ENCODE measurements at regions not wholly inside any gene's neighbourhood (a gene's known extent, or its start where the extent isn't known, plus 50 kb on each side); places are given as distances from the start of the nearest gene placed in this dataset.

- ChIA-PET POLR2A (no interaction called here), CTCF (no interaction called here)
- H3K27me3 ChIP-seq (ENCODE audit: control insufficient read depth in 1 of 2, insufficient read depth in 2 of 2, low read length in 2 of 2): peaks cover 0 to 2% of the 10 kb centered on the region in 2 experiments
- Mint-ChIP-seq H3K4me3 (no peak overlapping the region), H3K9me3 (no peaks in the 10 kb centered on the region), H3K36me3 (ENCODE audit: low read depth) (no peaks in the 10 kb centered on the region), H3K27ac (no peak overlapping the region), H3K27me3 (peaks cover 6% of the 10 kb centered on the region), H3K4me1 (ENCODE audit: low read depth) (no peaks in the 10 kb centered on the region)
- H3K4me3 ChIP-seq (ENCODE audit: low read length): no peak overlapping the region
- no peaks in the 10 kb centered on the region for H3K36me3 ChIP-seq (ENCODE audit: insufficient read depth, low read length)
- ATAC-seq (ENCODE audit: poor library complexity) (no peak), DNase-seq (no peak)
- intact Hi-C loops (cut with DNase I, micrococcal nuclease): no loop called here
- H3K9me3 ChIP-seq (ENCODE audit: control insufficient read depth in 1 of 2, insufficient read depth in 1 of 2, low read length in 2 of 2): peaks cover 0 to 3% of the 10 kb centered on the region in 2 experiments
- TF ChIP-seq CTCF (IDR thresholded peaks at IDR 0.05): no peak
- H3K27ac ChIP-seq (ENCODE audit: low read depth in 1 of 2, low read length in 2 of 2): no peak overlapping the region
- no peaks in the 10 kb centered on the region for H3K4me1 ChIP-seq (ENCODE audit: insufficient read depth, low read length)
Observed at GRCh38 chr6:79307321-79308036, 73.0 kb upstream of the HMGN3 start.

- ChIA-PET POLR2A (no interaction called here), CTCF (no interaction called here)
- Mint-ChIP-seq H3K4me1 (ENCODE audit: low read depth) (no peaks in the 10 kb centered on the region), H3K4me3 (no peak overlapping the region), H3K9me3 (no peaks in the 10 kb centered on the region), H3K27ac (no peak overlapping the region), H3K36me3 (ENCODE audit: low read depth) (no peaks in the 10 kb centered on the region), H3K27me3 (peaks cover 6% of the 10 kb centered on the region)
- Histone ChIP-seq H3K36me3 (ENCODE audit: insufficient read depth, low read length) (no peaks in the 10 kb centered on the region), H3K9me3 (ENCODE audit: control insufficient read depth in 1 of 2, insufficient read depth in 1 of 2, low read length in 2 of 2) (no peaks in the 10 kb centered on the region), H3K4me3 (ENCODE audit: low read length) (no peak overlapping the region), H3K27ac (ENCODE audit: low read depth in 1 of 2, low read length in 2 of 2) (no peak overlapping the region), H3K4me1 (ENCODE audit: insufficient read depth, low read length) (no peaks in the 10 kb centered on the region), H3K27me3 (ENCODE audit: control insufficient read depth in 1 of 2, insufficient read depth in 2 of 2, low read length in 2 of 2) (peaks cover 0 to 2% of the 10 kb centered on the region in 2 experiments)
- no peak for TF ChIP-seq CTCF (IDR thresholded peaks at IDR 0.05)
- intact Hi-C loops (cut with DNase I, micrococcal nuclease): no loop called here
- DNase-seq (no peak), ATAC-seq (ENCODE audit: poor library complexity) (no peak)
Observed at GRCh38 chr6:79305020-79305419, 70.5 kb upstream of the HMGN3 start.

GRCh38 chr6:79302341-79302740 lies 67.9 kb upstream of the HMGN3 start:
- Mint-ChIP-seq H3K4me1 (ENCODE audit: low read depth) (no peaks in the 10 kb centered on the region), H3K27me3 (peaks cover 6% of the 10 kb centered on the region), H3K36me3 (ENCODE audit: low read depth) (no peaks in the 10 kb centered on the region), H3K27ac (no peak overlapping the region), H3K9me3 (no peaks in the 10 kb centered on the region), H3K4me3 (no peak overlapping the region)
- H3K27me3 ChIP-seq (ENCODE audit: control insufficient read depth in 1 of 2, insufficient read depth in 2 of 2, low read length in 2 of 2): no peaks in the 10 kb centered on the region
- TF ChIP-seq CTCF (IDR thresholded peaks at IDR 0.05): no peak
- no peaks in the 10 kb centered on the region for H3K9me3 ChIP-seq (ENCODE audit: control insufficient read depth in 1 of 2, insufficient read depth in 1 of 2, low read length in 2 of 2)
- H3K4me3 ChIP-seq (ENCODE audit: low read length): no peak overlapping the region
- ATAC-seq (ENCODE audit: poor library complexity) (no peak), DNase-seq (no peak)
- no peaks in the 10 kb centered on the region for H3K36me3 ChIP-seq (ENCODE audit: insufficient read depth, low read length)
- CTCF ChIA-PET: no interaction called here
- H3K4me1 ChIP-seq (ENCODE audit: insufficient read depth, low read length): no peaks in the 10 kb centered on the region
- POLR2A ChIA-PET: no interaction called here
- H3K27ac ChIP-seq (ENCODE audit: low read depth in 1 of 2, low read length in 2 of 2): no peak overlapping the region
- intact Hi-C loops (cut with DNase I, micrococcal nuclease): no loop called here
